ENCODE measurements at regions not wholly inside any gene's neighbourhood (a gene's known extent, or its start where the extent isn't known, plus 50 kb on each side); places are given as distances from the start of the nearest gene placed in this dataset.

- ChIA-PET CTCF (ENCODE audit: low intra/inter-chr PET ratio, low total read pairs) (no interaction called here), POLR2A (no interaction called here)
- FAIRE-seq (no peak), DNase-seq (ENCODE audit: low spot score) (no peak), ATAC-seq (no peak)
- in situ Hi-C loops (cut with HindIII; ENCODE audit: extremely low pct_ligation_motif_present, low pct_unique_long_range_greater_than_20kb): no loop called here
- H2AFZ ChIP-seq (ENCODE audit: low read length): no peak overlapping the region
- no peaks in the 10 kb centered on the region for H3K79me2 ChIP-seq (ENCODE audit: insufficient read depth, low read length)
- no peak overlapping the region for H3K9ac ChIP-seq (ENCODE audit: insufficient read depth, low read depth, low read length)
- no peak overlapping the region for H3K27ac ChIP-seq (ENCODE audit: extremely low read length, insufficient read depth, low read length)
- no peak overlapping the region for H3K4me2 ChIP-seq (ENCODE audit: low read depth, low read length)
- no peaks in the 10 kb centered on the region for H3K9me3 ChIP-seq (ENCODE audit: low read length)
- intact Hi-C loops (cut with micrococcal nuclease; ENCODE audit: unreplicated experiment): no loop called here
- no peaks in the 10 kb centered on the region for H4K20me1 ChIP-seq (ENCODE audit: insufficient read depth, low read length)
- no TSS peak for BruUV-seq (replicated peaks)
- no peak overlapping the region for H3K4me3 ChIP-seq (replicated peaks in 1 of 3; ENCODE audit: insufficient read depth in 1 of 3, low read depth in 2 of 3, low read length in 3 of 3)
- H3K4me1 ChIP-seq (ENCODE audit: insufficient read depth, low read length): no peaks in the 10 kb centered on the region
- H3K27me3 ChIP-seq (ENCODE audit: control insufficient read depth in 1 of 2, insufficient read depth in 2 of 2, low read length in 2 of 2): peaks cover 2 to 38% of the 10 kb centered on the region in 2 experiments; a peak in 4 of 5 replicates
- no peak for TF ChIP-seq ZFYVE20 (CRISPR knock-in tag; IDR thresholded peaks at IDR 0.05; ENCODE audit: borderline replicate concordance, low read depth)
- no peak for TF ChIP-seq ELF1 (CRISPR knock-in tag; IDR thresholded peaks at IDR 0.05)
- no peak for TF ChIP-seq ZNF737 (CRISPR knock-in tag; IDR thresholded peaks at IDR 0.05; ENCODE audit: borderline replicate concordance)
- no peak for TF ChIP-seq ZNF367 (CRISPR knock-in tag; IDR thresholded peaks at IDR 0.05; ENCODE audit: borderline replicate concordance)
- no peak for TF ChIP-seq STAT5B (CRISPR knock-in tag; IDR thresholded peaks at IDR 0.05)
- no peak for TF ChIP-seq ZNF343 (CRISPR knock-in tag; IDR thresholded peaks at IDR 0.05)
- TF ChIP-seq ZBTB7A (CRISPR knock-in tag; IDR thresholded peaks at IDR 0.05): no peak
- no peak for TF ChIP-seq ZMAT5 (CRISPR knock-in tag; IDR thresholded peaks at IDR 0.05; ENCODE audit: borderline replicate concordance, low read depth)
- H3K36me3 ChIP-seq (replicated peaks in 1 of 2; ENCODE audit: control insufficient read depth in 1 of 2, insufficient read depth in 2 of 2, low read length in 2 of 2): no peaks in the 10 kb centered on the region
Measured at GRCh38 chr11:123362186-123362585, 67.9 kb upstream of the GRAMD1B start.

- ATAC-seq: no peak
- CTCF ChIA-PET (ENCODE audit: low intra/inter-chr PET ratio, low total read pairs): no interaction called here
- Histone ChIP-seq H2AFZ (ENCODE audit: low read length) (no peak overlapping the region), H4K20me1 (ENCODE audit: insufficient read depth, low read length) (no peaks in the 10 kb centered on the region), H3K27ac (ENCODE audit: extremely low read length, insufficient read depth, low read length) (no peak overlapping the region), H3K9me3 (ENCODE audit: low read length) (no peaks in the 10 kb centered on the region), H3K4me3 (replicated peaks in 1 of 3; ENCODE audit: insufficient read depth in 1 of 3, low read depth in 2 of 3, low read length in 3 of 3) (no peak overlapping the region), H3K79me2 (ENCODE audit: insufficient read depth, low read length) (no peaks in the 10 kb centered on the region), H3K27me3 (ENCODE audit: control insufficient read depth in 1 of 2, insufficient read depth in 2 of 2, low read length in 2 of 2) (peaks cover 2 to 45% of the 10 kb centered on the region in 2 experiments; a peak in 4 of 5 replicates), H3K9ac (ENCODE audit: insufficient read depth, low read depth, low read length) (no peak overlapping the region), H3K36me3 (replicated peaks in 1 of 2; ENCODE audit: control insufficient read depth in 1 of 2, insufficient read depth in 2 of 2, low read length in 2 of 2) (no peaks in the 10 kb centered on the region), H3K4me2 (ENCODE audit: low read depth, low read length) (no peak overlapping the region), H3K4me1 (ENCODE audit: insufficient read depth, low read length) (no peaks in the 10 kb centered on the region)
- BruUV-seq (replicated peaks): no TSS peak
- in situ Hi-C loops (cut with HindIII; ENCODE audit: extremely low pct_ligation_motif_present, low pct_unique_long_range_greater_than_20kb) (no loop called here), intact Hi-C loops (cut with micrococcal nuclease; ENCODE audit: unreplicated experiment) (no loop called here)
- FAIRE-seq: no peak
- no peak for DNase-seq (ENCODE audit: low spot score)
- WGBS (ENCODE audit: low lambda C conversion rate): 0% methylated on average over 1 of the region's 1 CpG
- POLR2A ChIA-PET: no interaction called here
- TF ChIP-seq ZNF713 (CRISPR knock-in tag; IDR thresholded peaks at IDR 0.05): no peak
- no peak for TF ChIP-seq EHMT2 (IDR thresholded peaks at IDR 0.05; ENCODE audit: borderline replicate concordance, low read depth, low read length)
- no peak for TF ChIP-seq ZBTB40 (IDR thresholded peaks at IDR 0.05)
- no peak for TF ChIP-seq ZBTB40 (CRISPR knock-in tag; IDR thresholded peaks at IDR 0.05)
Measured at GRCh38 chr11:123361110-123361509, 69.0 kb upstream of the GRAMD1B start.

All from HepG2 (cell line).